ENCODE measurements at regions not wholly inside any gene's neighbourhood (a gene's known extent, or its start where the extent isn't known, plus 50 kb on each side); places are given as distances from the start of the nearest gene placed in this dataset.

GRCh38 chr9:120294003-120294402, 286.0 kb downstream of the CDK5RAP2 start:
- TF ChIP-seq CTCF (IDR thresholded peaks at IDR 0.05) (no peak), POLR2A (IDR thresholded peaks at IDR 0.05) (no peak)
